Subcutaneous abdominal adipose tissue (tissue), 5 donors: ENCODE measurements at regions not wholly inside any gene's neighbourhood (a gene's known extent, or its start where the extent isn't known, plus 50 kb on each side); places are given as distances from the start of the nearest gene placed in this dataset.

Source experiments
- H3K27ac ChIP-seq: one replicate; pipeline ENCODE4 v1.7.0; 2013; ENCODE audit warnings: low read depth, mild to moderate bottlenecking, inconsistent platforms, low read length, moderate library complexity
- H3K27me3 ChIP-seq, 5 donors: one replicate each; pipeline ENCODE4 v1.7.0; 2013; ENCODE audit warnings: low read length in 5 of 5, inconsistent platforms in 1 of 5; ENCODE audit not compliant: control insufficient read depth in 5 of 5, insufficient read depth in 4 of 5
- H3K36me3 ChIP-seq, 5 donors: one replicate each; pipeline ENCODE4 v1.7.0; 2013; ENCODE audit warnings: low read length in 5 of 5; ENCODE audit not compliant: control insufficient read depth in 5 of 5, insufficient read depth in 5 of 5
- H3K4me1 ChIP-seq, 5 donors: one replicate each; pipeline ENCODE4 v1.7.0; 2013; ENCODE audit warnings: low read length in 5 of 5, mild to moderate bottlenecking in 3 of 5, moderate library complexity in 1 of 5; ENCODE audit not compliant: control insufficient read depth in 5 of 5, insufficient read depth in 5 of 5
- H3K4me3 ChIP-seq, 5 donors: one replicate each; pipeline ENCODE4 v1.7.0; 2013; ENCODE audit warnings: low read length in 5 of 5, low read depth in 1 of 5
- H3K9ac ChIP-seq, 5 donors: one replicate each; pipeline ENCODE4 v1.7.0; 2013; ENCODE audit warnings: low read length in 5 of 5, mild to moderate bottlenecking in 4 of 5, moderate library complexity in 3 of 5
- H3K9me3 ChIP-seq, 5 donors: one replicate each; pipeline ENCODE4 v1.7.0; 2013; ENCODE audit warnings: low read length in 5 of 5; ENCODE audit not compliant: control insufficient read depth in 5 of 5
- donor health status: healthy.
- donor health status: healthy.
- donor health status: healthy.
- donor health status: healthy.
- donor health status: healthy.

GRCh38 chr17:6208608-6209180 is 138.5 kb downstream of the WSCD1 start:
- H3K4me3 ChIP-seq: no peak overlapping the region
- no peaks in the 10 kb centered on the region for H3K36me3 ChIP-seq
- H3K27ac ChIP-seq: no peak overlapping the region
- no peaks in the 10 kb centered on the region for H3K9me3 ChIP-seq
- peaks cover 3 to 10% (median 6%) of the 10 kb centered on the region in 5 donors for H3K27me3 ChIP-seq
- H3K4me1 ChIP-seq: no peaks in the 10 kb centered on the region
- H3K9ac ChIP-seq: no peak overlapping the region

- no peak overlapping the region for H3K27ac ChIP-seq
- H3K9ac ChIP-seq: no peak overlapping the region
- H3K36me3 ChIP-seq: no peaks in the 10 kb centered on the region
- peaks cover 3 to 22% (median 4%) of the 10 kb centered on the region in 5 donors for H3K27me3 ChIP-seq
- no peak overlapping the region for H3K4me3 ChIP-seq
- no peaks in the 10 kb centered on the region for H3K4me1 ChIP-seq
- no peaks in the 10 kb centered on the region for H3K9me3 ChIP-seq
Measured at GRCh38 chr17:6205525-6205924, 135.3 kb downstream of the WSCD1 start.

DNA sequence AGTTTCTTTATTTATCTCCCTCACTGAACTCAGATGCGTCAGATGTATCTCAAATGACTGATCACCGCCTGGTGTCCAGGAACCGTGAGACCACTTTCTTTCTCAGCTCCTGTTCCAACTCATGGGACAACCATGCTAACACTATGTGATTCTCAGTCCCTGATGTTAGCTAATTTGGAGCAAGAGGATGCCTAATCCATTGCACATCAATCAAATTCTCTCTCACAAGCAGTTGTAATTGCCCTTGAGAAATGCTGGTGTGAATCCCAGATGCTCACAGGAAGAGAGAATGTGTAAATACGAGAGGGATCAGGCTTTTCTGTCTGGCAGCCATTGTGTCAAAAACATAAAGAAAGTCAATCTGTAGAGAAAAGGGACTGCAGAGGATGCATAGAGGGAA is 134.9 kb downstream of the WSCD1 start:
- no peaks in the 10 kb centered on the region for H3K36me3 ChIP-seq
- H3K4me1 ChIP-seq: no peaks in the 10 kb centered on the region
- H3K27me3 ChIP-seq: peaks cover under 1 to 19% (median 4%) of the 10 kb centered on the region in 5 donors
- no peak overlapping the region for H3K27ac ChIP-seq
- no peak overlapping the region for H3K9ac ChIP-seq
- H3K4me3 ChIP-seq: no peak overlapping the region
- H3K9me3 ChIP-seq: peaks cover 0 to 4% (median 0%) of the 10 kb centered on the region in 5 donors

- Histone ChIP-seq H3K9ac (no peak overlapping the region), H3K4me1 (no peaks in the 10 kb centered on the region), H3K9me3 (peaks cover 0 to 5% (median 0%) of the 10 kb centered on the region in 5 donors), H3K27ac (no peak overlapping the region), H3K36me3 (no peaks in the 10 kb centered on the region), H3K27me3 (peaks cover 0 to 18% (median 4%) of the 10 kb centered on the region in 5 donors), H3K4me3 (no peak overlapping the region)
Measured at GRCh38 chr17:6204203-6204722, 134.1 kb downstream of the WSCD1 start.

- H3K36me3 ChIP-seq: no peaks in the 10 kb centered on the region
- no peak overlapping the region for H3K9ac ChIP-seq
- H3K9me3 ChIP-seq: peaks cover 0 to 5% (median 0%) of the 10 kb centered on the region in 5 donors
- H3K4me1 ChIP-seq: peaks cover 0 to 4% (median 0%) of the 10 kb centered on the region in 5 donors
- no peaks in the 10 kb centered on the region for H3K27me3 ChIP-seq
- H3K27ac ChIP-seq: no peak overlapping the region
- no peak overlapping the region for H3K4me3 ChIP-seq
Measured at GRCh38 chr17:6196355-6196754, 126.2 kb downstream of the WSCD1 start.

- peaks cover 0 to 2% (median 0%) of the 10 kb centered on the region in 5 donors for H3K27me3 ChIP-seq
- no peak overlapping the region for H3K4me3 ChIP-seq
- peaks cover 0 to 6% (median 0%) of the 10 kb centered on the region in 5 donors for H3K4me1 ChIP-seq
- H3K27ac ChIP-seq: no peak overlapping the region
- H3K36me3 ChIP-seq: no peaks in the 10 kb centered on the region
- peaks cover 0 to 2% (median 0%) of the 10 kb centered on the region in 5 donors for H3K9me3 ChIP-seq
- H3K9ac ChIP-seq: no peak overlapping the region
Measured at GRCh38 chr17:6195123-6195522, 124.9 kb downstream of the WSCD1 start.

DNA sequence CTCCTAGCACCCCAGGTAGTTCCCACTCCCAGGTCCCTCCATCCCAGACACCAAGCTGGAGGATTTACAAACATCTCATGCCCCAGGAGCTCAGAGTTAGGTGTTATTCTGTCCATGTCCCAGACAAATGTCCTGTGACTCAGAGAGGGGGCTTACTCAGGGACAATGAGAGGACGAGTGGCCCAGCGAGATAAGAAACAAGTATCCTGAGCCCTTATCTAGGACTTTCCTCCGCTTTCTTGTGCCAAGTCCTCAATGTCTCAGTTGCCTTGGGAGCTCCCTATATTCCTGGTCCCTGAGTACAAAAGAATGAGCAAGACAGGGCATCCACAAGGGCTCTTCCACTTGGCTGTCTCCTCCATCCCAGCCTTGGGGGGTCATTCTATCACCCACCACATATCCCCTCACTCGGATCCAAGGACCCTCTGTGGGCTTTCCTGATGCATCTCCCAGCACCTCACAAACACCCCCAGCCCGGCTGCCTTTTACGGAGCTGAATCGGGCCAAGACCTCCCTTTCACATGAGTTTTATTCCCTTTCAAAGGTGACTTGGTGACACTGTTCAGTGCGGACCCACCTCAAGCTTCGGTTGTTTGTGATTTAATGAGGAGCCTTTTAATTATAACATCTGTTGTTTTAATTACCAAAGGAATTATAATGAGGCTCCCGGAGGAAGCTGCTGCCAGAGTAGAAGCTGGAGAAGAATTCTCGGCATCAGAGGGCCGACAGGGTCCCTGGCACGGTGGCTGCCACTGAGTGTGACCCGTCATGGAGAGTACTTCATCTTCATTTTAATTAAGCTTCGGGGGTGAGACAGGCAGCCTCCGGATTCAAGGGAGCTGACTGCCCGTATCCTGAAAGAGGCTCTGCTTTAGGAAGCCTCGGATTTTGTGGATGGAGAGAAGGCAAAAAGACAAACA is 121.5 kb downstream of the WSCD1 start:
- Histone ChIP-seq H3K4me3 (peak overlapping the region in 2 of 5 donors; percentile 27 to 48), H3K27ac (no peak overlapping the region), H3K9me3 (peaks cover 0 to 5% (median 0%) of the 10 kb centered on the region in 5 donors), H3K27me3 (peaks cover 0 to 9% (median 3%) of the 10 kb centered on the region in 5 donors), H3K9ac (no peak overlapping the region), H3K4me1 (peaks cover 0 to 6% (median 0%) of the 10 kb centered on the region in 5 donors), H3K36me3 (no peaks in the 10 kb centered on the region)

DNA sequence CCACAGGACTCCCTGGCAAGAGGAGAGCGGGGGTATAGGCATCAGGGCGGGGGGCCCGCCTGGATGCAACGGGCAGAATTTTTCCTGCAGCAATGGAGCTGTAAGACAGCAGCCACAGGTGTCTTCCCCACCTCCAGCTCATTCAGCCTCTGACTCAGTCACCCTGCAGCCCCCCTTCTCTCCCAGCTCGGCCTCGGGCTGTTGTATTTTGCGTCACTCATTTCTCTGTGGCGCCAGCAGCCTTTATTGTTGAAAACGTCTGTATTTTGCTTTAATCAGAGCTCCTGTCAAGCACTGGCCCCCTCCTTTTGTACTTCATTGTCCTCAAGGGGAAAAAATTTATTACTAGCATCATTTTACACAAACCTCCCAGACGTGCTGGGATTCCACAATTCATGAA is 117.7 kb downstream of the WSCD1 start:
- no peak overlapping the region for H3K27ac ChIP-seq
- H3K9me3 ChIP-seq: peaks cover 0 to 7% (median 0%) of the 10 kb centered on the region in 5 donors
- H3K27me3 ChIP-seq: peaks cover 0 to 9% (median 3%) of the 10 kb centered on the region in 5 donors
- peaks cover 0 to 6% (median 0%) of the 10 kb centered on the region in 5 donors for H3K4me1 ChIP-seq
- H3K4me3 ChIP-seq: no peak overlapping the region
- no peaks in the 10 kb centered on the region for H3K36me3 ChIP-seq
- H3K9ac ChIP-seq: no peak overlapping the region

DNA sequence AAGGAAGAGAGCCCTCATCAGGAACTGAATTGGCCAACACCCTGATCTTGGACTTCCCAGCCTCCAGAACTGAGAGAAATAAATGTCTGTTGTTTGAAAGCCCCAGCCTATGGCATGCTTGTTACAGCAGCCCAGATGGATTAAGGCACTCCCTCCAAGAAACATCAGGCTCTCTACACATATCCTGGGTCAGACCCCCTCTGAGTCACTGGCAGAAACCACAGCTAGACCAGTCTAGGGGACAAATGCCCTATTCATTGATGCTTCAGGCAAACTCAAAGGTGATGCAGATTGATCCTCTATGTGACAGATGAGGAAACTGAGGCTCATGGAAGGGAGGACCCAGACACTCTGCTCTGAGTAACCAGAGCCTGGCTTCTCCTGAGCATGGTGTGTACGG is 116.8 kb downstream of the WSCD1 start:
- H3K36me3 ChIP-seq: no peaks in the 10 kb centered on the region
- peaks cover 0 to 9% (median 3%) of the 10 kb centered on the region in 5 donors for H3K27me3 ChIP-seq
- H3K27ac ChIP-seq: no peak overlapping the region
- no peak overlapping the region for H3K9ac ChIP-seq
- peaks cover 0 to 6% (median 0%) of the 10 kb centered on the region in 5 donors for H3K4me1 ChIP-seq
- no peak overlapping the region for H3K4me3 ChIP-seq
- H3K9me3 ChIP-seq: peaks cover 0 to 7% (median 0%) of the 10 kb centered on the region in 5 donors

GRCh38 chr17:6184508-6184907 is 114.3 kb downstream of the WSCD1 start:
- Histone ChIP-seq H3K9ac (no peak overlapping the region), H3K27ac (no peak overlapping the region), H3K9me3 (peaks cover 0 to 10% (median 3%) of the 10 kb centered on the region in 5 donors), H3K4me3 (no peak overlapping the region), H3K4me1 (no peaks in the 10 kb centered on the region), H3K27me3 (peaks cover 0 to 4% (median 2%) of the 10 kb centered on the region in 5 donors), H3K36me3 (no peaks in the 10 kb centered on the region)
